HEK293 (cell line): ENCODE measurements at regions not wholly inside any gene's neighbourhood (a gene's known extent, or its start where the extent isn't known, plus 50 kb on each side); places are given as distances from the start of the nearest gene placed in this dataset.

Experiments used
- CTCF ChIA-PET: fragments of 350-600 bp; formaldehyde crosslinking; extraction: SDS; loops from one replicate; lab custom pipeline; 2021; ENCODE audit warnings: antibody characterized with exemption; lab: Yijun Ruan, JAX
- POLR2A ChIA-PET: fragments of 300-600 bp; formaldehyde crosslinking; extraction: SDS; loops from one replicate; lab custom pipeline; 2020; ENCODE audit warnings: antibody characterized with exemption, inconsistent platforms; lab: Yijun Ruan, JAX
- H3K27ac ChIP-seq: fragments of 200-500 bp; sonication (Bioruptor generic); 2 replicates; pipeline ENCODE4 v1.5.1; 2014; ENCODE audit warnings: low read depth, low read length, control low read depth, inconsistent platforms; ENCODE audit errors: extremely low read depth
- H3K36me3 ChIP-seq, 2 experiments: fragments of 200-500 bp in 1 of 2; sonication (Bioruptor generic) in 1 of 2; 1 replicate in 1 of 2; 2 replicates in 1 of 2; pipeline ENCODE4 v1.5.1; 2014 to 2017; ENCODE audit warnings: inconsistent platforms in 2 of 2, low read length in 2 of 2; ENCODE audit not compliant: control insufficient read depth in 2 of 2, insufficient read depth in 1 of 2
- H3K4me1 ChIP-seq: fragments of 200-500 bp; sonication (Bioruptor generic); 2 replicates; pipeline ENCODE4 v1.5.1; 2014; ENCODE audit warnings: mild to moderate bottlenecking, low read length, inconsistent platforms; ENCODE audit not compliant: control insufficient read depth, insufficient read depth
- H3K4me3 ChIP-seq: 2 replicates; pipeline ENCODE4 v1.5.1; 2011; ENCODE audit warnings: low read depth, mild to moderate bottlenecking, control low read depth, low read length, moderate library complexity
- H3K9me3 ChIP-seq: fragments of 200-500 bp; sonication (Bioruptor generic); 2 replicates; pipeline ENCODE4 v1.5.1; 2014; ENCODE audit warnings: low read depth, low read length, inconsistent platforms; ENCODE audit not compliant: control insufficient read depth, insufficient read depth
- EGR2 ChIP-seq: fragments of 450-650 bp; formaldehyde crosslinking; IDR thresholded peaks from 2 replicates; pipeline ENCODE4 v1.5.1; 2016; ENCODE audit warnings: low read depth, missing biosample characterization, missing genetic modification characterization
- HOXA7 ChIP-seq: sonication (generic); formaldehyde crosslinking; IDR thresholded peaks from 2 replicates; pipeline ENCODE4 v1.8.1; 2022; ENCODE audit warnings: missing genetic modification reagents, borderline replicate concordance
- HOXC10 ChIP-seq: sonication (generic); formaldehyde crosslinking; IDR thresholded peaks from 2 replicates; pipeline ENCODE4 v1.8.1; 2023; ENCODE audit warnings: mild to moderate bottlenecking, missing genetic modification reagents
- REPIN1 ChIP-seq: fragments of 450-650 bp; formaldehyde crosslinking; IDR thresholded peaks from 2 replicates; pipeline ENCODE4 v1.5.1; 2017; ENCODE audit warnings: missing biosample characterization, missing genetic modification characterization, low read depth
- SP2 ChIP-seq: fragments of 450-650 bp; formaldehyde crosslinking; IDR thresholded peaks from 2 replicates; pipeline ENCODE4 v1.5.1; 2016; ENCODE audit warnings: missing biosample characterization, missing genetic modification characterization
- SP3 ChIP-seq: fragments of 450-650 bp; formaldehyde crosslinking; IDR thresholded peaks from 2 replicates; pipeline ENCODE4 v1.5.1; 2016; ENCODE audit warnings: missing biosample characterization, missing genetic modification characterization
- YY2 ChIP-seq: fragments of 450-650 bp; formaldehyde crosslinking; IDR thresholded peaks from 2 replicates; pipeline ENCODE4 v1.5.1; 2016; ENCODE audit warnings: missing biosample characterization, missing genetic modification characterization
- ZBTB17 ChIP-seq: fragments of 450-650 bp; formaldehyde crosslinking; IDR thresholded peaks from 2 replicates; pipeline ENCODE4 v1.5.1; 2016; ENCODE audit warnings: missing biosample characterization, missing genetic modification characterization
- ZFHX2 ChIP-seq: fragments of 450-650 bp; formaldehyde crosslinking; conservative IDR thresholded peaks from 2 replicates; pipeline ENCODE4 v1.5.1; 2016; ENCODE audit warnings: missing biosample characterization, missing genetic modification characterization
- ZNF112 ChIP-seq: fragments of 450-650 bp; formaldehyde crosslinking; IDR thresholded peaks from 2 replicates; pipeline ENCODE4 v1.5.0; 2017; ENCODE audit warnings: missing biosample characterization, missing genetic modification characterization
- ZNF140 ChIP-seq: fragments of 450-650 bp; formaldehyde crosslinking; IDR thresholded peaks from 2 replicates; pipeline ENCODE4 v1.5.1; 2016; ENCODE audit warnings: missing biosample characterization, missing genetic modification characterization
- ZNF157 ChIP-seq: fragments of 450-650 bp; formaldehyde crosslinking; IDR thresholded peaks from 2 replicates; pipeline ENCODE4 v1.5.1; 2016; ENCODE audit warnings: missing biosample characterization, missing genetic modification characterization
- ZNF175 ChIP-seq: fragments of 450-650 bp; formaldehyde crosslinking; IDR thresholded peaks from 2 replicates; pipeline ENCODE4 v1.5.1; 2016; ENCODE audit warnings: missing biosample characterization, missing genetic modification characterization
- ZNF24 ChIP-seq: fragments of 450-650 bp; formaldehyde crosslinking; IDR thresholded peaks from 2 replicates; pipeline ENCODE4 v1.5.1; 2016; ENCODE audit warnings: missing biosample characterization, missing genetic modification characterization
- ZNF280D ChIP-seq: fragments of 450-650 bp; formaldehyde crosslinking; IDR thresholded peaks from 2 replicates; pipeline ENCODE4 v1.5.1; 2016; ENCODE audit warnings: missing biosample characterization, missing genetic modification characterization
- ZNF423 ChIP-seq: fragments of 450-650 bp; formaldehyde crosslinking; IDR thresholded peaks from 2 replicates; pipeline ENCODE4 v1.5.1; 2016; ENCODE audit warnings: missing biosample characterization, missing genetic modification characterization
- ZNF433 ChIP-seq: fragments of 450-650 bp; formaldehyde crosslinking; IDR thresholded peaks from 2 replicates; pipeline ENCODE4 v1.5.1; 2016; ENCODE audit warnings: missing biosample characterization, missing genetic modification characterization, low read depth
- ZNF514 ChIP-seq: fragments of 450-650 bp; formaldehyde crosslinking; IDR thresholded peaks from 2 replicates; pipeline ENCODE4 v1.5.1; 2016; ENCODE audit warnings: missing biosample characterization, missing genetic modification characterization
- ZNF561 ChIP-seq: fragments of 450-650 bp; IDR thresholded peaks from 2 replicates; pipeline ENCODE4 v1.5.1; 2018; ENCODE audit warnings: missing biosample characterization, missing genetic modification characterization, borderline replicate concordance
- ZNF639 ChIP-seq: fragments of 450-650 bp; formaldehyde crosslinking; IDR thresholded peaks from 2 replicates; pipeline ENCODE4 v1.5.1; 2016; ENCODE audit warnings: missing biosample characterization, missing genetic modification characterization
- ZNF747 ChIP-seq: fragments of 450-650 bp; formaldehyde crosslinking; IDR thresholded peaks from 2 replicates; pipeline ENCODE4 v1.5.1; 2016; ENCODE audit warnings: missing biosample characterization, missing genetic modification characterization

- TF ChIP-seq SP3 (no peak), ZNF175 (tag by site-specific recombination) (no peak), ZNF514 (tag by site-specific recombination) (no peak), ZNF280D (tag by site-specific recombination) (no peak), ZNF423 (tag by site-specific recombination) (no peak), ZNF24 (no peak), ZNF157 (no peak), ZNF112 (tag by site-specific recombination) (no peak), ZNF561 (tag by site-specific recombination) (no peak)
- Histone ChIP-seq H3K36me3 (no peaks in the 10 kb centered on the region), H3K27ac (no peak overlapping the region), H3K4me1 (peaks cover 9% of the 10 kb centered on the region), H3K4me3 (no peak overlapping the region), H3K9me3 (no peaks in the 10 kb centered on the region)
- ChIA-PET POLR2A (no interaction called here), CTCF (no interaction called here)
Measured at GRCh38 chr5:143561219-143561618, 157.7 kb upstream of the NR3C1 start.

GRCh38 chr5:143560378-143560777 is 156.9 kb upstream of the NR3C1 start:
- no peaks in the 10 kb centered on the region for H3K36me3 ChIP-seq
- TF ChIP-seq ZNF433 (tag by site-specific recombination) (no peak), HOXA7 (no peak), REPIN1 (tag by site-specific recombination) (no peak), HOXC10 (CRISPR knock-in tag) (no peak), SP2 (tag by site-specific recombination) (no peak)
- TF ChIP-seq, all 188 proteins: peak for 0
- CTCF ChIA-PET, result interaction anchor here (0.7 kb wide), 1 partner anchor 217 kb away, joined by 3 read pairs; no protein-coding TSS in a partner anchor
- Histone ChIP-seq H3K4me3 (no peak overlapping the region), H3K4me1 (peaks cover 9% of the 10 kb centered on the region), H3K27ac (no peak overlapping the region), H3K9me3 (no peaks in the 10 kb centered on the region)
- POLR2A ChIA-PET, result no interaction called here

GRCh38 chr5:143559586-143560109 is 156.2 kb upstream of the NR3C1 start:
- Histone ChIP-seq H3K4me3 (no peak overlapping the region), H3K27ac (no peak overlapping the region), H3K4me1 (peaks cover 9% of the 10 kb centered on the region), H3K9me3 (no peaks in the 10 kb centered on the region), H3K36me3 (no peaks in the 10 kb centered on the region)
- POLR2A ChIA-PET, result no interaction called here
- TF ChIP-seq ZNF747 (tag by site-specific recombination), result no peak
- TF ChIP-seq ZFHX2 (tag by site-specific recombination), result peak; percentile 77
- TF ChIP-seq ZBTB17 (tag by site-specific recombination), result no peak
- peak; percentile 60; the same call in 1 of the 2 replicates for TF ChIP-seq EGR2 (tag by site-specific recombination)
- no peak for TF ChIP-seq ZNF140 (tag by site-specific recombination)
- no peak for TF ChIP-seq ZNF639 (tag by site-specific recombination)
- no peak for TF ChIP-seq YY2 (tag by site-specific recombination)
- CTCF ChIA-PET, result interaction anchor here (0.6 to 0.7 kb wide), 3 partner anchors 24 to 227 kb away, joined by 3 read pairs; no protein-coding TSS in a partner anchor
